Dermis microvascular lymphatic vessel endothelial cell (primary cell): ENCODE measurements at regions not wholly inside any gene's neighbourhood (a gene's known extent, or its start where the extent isn't known, plus 50 kb on each side); places are given as distances from the start of the nearest gene placed in this dataset.
"Not testable (repeated sequence)": the region's sequence is repeated elsewhere in the genome, so short reads cannot be mapped to it uniquely, and the experiment has no call there.

Experiments used
- DNase-seq, 2 donors: peaks; one replicate each; pipeline versions ENCODE4 v3.0.0 to v3.0.0-alpha.2; 2010; ENCODE audit warnings: low read depth in 2 of 2

DNA sequence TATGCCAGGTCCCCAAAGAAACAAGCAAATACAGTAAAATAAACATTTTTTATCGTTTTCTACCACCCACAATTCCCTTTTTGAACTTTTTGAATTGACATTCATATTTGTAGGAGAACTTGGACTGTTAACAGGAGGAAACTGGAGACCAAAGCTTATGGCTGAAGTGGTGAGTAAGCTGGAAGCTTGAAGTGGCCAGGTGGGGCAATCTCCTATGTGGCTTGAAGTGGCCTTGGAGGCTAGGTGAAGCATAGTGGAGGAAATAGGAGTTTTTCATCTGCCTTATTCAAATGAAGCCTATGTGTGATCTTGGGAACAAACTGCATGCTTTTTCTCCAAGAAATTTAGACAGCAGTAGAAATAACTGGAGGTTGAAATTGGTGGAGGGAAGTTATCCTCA, 962.9 kb upstream of the FANCL start:
- DNase-seq: no peak

DNA sequence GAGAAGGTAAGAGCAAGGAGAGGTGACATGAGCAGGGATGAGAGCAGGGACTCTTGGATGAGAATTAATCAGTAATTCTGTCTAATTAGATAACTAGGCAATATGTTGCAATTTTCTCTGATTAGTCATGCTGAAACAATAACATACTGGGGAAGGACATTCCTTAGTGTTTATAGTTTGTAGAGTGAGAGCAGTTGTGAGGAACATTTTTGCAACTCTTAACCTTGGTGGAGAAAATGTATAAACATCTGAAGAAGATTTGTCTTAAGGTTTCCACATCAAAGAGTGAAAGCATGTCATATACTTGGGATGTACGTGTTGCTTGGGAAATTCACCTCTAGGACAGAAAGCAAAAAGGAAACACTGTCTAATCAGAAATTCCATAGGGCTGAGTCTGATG, 955.4 kb upstream of the FANCL start:
- no peak for DNase-seq

DNA sequence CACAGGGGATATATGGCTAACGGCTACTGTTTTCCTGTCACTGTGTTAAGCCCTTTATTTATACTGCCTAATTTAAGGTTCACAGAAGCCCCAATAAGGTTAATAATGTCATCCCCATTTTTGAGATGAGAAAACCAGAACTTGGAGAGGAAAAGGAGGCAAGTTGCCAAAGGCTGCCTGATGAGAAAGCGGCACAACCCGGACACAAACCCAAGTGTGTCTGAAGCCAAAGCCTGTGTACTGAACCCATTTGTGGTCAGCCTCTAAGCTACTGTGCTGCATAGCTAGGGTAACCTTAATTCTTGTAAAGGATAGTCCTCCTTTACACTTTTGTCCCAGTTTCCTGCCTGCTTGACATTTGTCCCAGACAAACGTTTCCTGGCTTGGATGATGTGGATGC, 954.7 kb upstream of the FANCL start:
- no peak for DNase-seq

DNA sequence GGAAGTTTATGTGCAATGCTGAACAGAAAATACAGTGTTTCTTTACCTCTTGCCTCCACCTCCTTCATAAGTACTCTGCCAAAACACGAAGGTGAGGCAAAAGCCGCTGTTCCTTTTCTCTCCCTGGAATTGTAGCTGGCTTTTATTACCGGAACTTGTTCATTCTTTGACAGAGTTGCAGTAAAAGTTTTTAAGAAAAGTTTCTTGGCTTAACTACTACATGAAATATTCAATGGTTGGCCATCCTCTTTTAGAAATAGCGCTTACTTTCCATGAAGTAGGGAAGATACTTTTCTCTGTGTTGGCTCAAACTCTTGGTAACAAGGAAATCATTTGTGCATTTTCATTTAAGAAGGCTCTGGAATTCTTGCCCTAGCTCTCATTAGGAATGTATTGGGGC, 950.7 kb upstream of the FANCL start:
- DNase-seq: no peak

DNA sequence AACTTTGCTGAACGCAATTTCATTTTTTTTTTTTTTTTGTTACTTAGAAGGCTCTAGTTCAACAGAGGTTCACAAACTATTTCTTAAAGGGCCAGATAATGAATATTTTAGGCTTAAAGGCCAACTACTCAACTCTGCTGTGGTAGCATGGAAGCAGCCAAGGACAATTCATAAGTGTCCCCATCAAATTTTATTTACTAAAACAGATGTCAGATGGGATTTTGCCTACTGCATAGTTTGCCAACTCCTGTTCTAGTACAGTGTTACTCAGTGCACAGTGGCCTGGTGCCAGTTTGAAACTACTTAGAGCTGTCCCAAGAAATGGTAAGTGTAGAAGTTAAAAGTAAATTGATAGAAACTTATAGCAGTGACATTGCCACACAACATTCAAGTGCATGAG, 949.4 kb upstream of the FANCL start:
- DNase-seq: no peak

DNA sequence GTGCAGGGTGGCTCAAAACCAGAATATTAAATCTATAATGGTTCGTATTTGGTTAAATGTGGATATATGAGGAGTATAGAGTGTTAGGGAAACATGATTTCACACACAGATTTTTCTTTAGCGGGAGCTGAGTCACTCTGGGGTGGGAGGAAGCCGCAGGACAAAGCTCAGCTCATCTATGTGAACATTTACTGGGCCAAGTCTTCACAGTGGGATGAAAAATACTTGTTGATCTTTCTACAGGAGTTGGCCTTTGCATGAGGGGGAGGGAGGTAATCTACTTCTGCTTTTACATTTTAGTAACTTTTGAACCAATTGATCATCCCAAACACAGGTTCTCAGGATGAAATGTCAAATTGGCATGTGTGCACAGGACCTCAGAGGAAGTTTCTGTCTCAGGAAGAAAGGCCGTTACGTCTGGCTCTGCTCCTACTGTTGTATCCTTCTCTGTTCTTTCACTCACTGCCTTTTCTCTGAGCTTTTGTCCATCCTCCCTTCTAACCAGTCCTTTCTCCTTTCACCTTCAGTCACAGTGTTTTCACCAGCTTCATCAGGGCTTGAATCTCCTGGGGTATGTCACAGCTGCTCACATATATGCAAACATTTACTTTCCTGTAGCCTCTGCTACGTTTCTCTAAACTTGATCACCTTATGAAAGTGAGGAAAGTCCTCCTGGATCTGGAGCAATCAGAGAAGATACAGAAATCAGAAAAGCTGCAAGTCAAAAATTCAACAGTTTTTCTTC, 943.3 kb upstream of the FANCL start:
- no peak for DNase-seq

DNA sequence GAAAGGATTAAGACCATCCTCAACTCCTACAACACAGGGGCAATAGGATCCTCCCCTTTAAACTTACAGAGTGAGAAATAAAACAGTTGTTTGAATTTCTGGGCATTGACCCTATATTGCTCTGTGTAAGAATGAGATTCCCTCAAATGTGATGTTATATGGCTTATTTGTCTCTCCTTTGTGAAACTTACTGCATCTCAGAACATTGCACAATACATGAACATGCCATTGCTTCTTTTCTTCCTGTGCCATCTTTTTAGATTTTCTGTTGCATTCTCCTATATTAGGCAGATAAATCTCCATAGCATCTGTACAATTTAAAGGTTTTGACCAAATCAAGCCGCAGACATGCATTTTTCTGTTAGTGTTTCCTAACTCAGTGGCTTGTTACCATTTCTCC, 941.9 kb upstream of the FANCL start:
- DNase-seq: no peak

DNA sequence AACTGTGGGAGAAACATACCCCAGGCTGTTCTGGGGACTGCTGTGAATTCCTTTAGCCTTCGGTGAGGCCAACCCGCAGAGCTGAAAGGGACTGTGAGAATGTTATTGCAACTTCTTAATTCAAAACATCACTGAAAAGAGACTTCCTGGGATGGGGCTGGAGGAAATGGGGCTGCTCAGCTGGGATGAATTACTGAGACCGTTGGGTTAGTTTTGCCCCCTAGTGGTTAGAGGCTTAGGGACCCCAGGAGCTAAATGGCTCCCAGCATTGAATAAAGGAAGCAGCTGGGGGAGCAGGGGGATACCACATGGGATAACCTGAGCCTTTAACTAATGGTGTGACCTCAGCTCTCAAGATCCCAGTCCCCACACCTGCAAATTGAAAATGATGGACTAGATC, 941.1 kb upstream of the FANCL start:
- no peak for DNase-seq

DNA sequence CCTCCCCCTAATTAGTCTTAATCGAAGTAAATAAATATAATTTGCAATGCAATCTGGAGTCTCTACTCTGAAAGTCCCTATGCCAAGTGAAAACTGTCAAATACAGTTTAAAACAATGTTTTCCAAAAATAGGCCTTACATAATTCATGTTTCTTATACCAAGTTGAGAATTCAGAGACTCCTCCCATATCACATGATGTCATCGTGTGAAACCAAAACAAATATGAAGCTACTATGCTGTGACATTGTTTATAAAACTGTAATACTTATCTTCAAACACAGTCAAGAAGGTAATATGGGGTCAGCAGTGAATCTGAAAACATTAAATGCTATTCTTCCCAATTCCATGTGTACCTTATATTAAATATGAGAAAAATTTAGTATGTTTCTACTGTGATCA, 940.2 kb upstream of the FANCL start:
- DNase-seq: no peak

DNA sequence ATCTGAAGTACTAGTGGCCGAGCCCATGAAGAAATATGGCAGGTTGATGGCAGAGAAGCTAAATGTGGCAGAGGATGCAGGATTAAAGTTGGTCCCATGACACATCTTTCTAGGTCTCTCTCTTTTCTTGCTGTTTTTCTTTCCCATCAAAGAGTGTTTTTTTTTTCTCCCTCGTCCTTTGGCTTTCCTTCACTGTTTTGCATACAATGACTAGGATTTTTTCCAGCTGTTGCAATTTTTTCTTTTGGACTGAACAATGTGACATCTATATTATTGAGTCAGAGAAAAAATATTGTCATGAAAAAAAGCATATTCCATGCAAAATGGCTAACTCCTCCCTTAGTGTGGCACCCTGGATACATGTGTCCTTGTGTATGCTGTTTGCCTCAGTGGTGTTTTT, 939.5 kb upstream of the FANCL start:
- DNase-seq: no peak

DNA sequence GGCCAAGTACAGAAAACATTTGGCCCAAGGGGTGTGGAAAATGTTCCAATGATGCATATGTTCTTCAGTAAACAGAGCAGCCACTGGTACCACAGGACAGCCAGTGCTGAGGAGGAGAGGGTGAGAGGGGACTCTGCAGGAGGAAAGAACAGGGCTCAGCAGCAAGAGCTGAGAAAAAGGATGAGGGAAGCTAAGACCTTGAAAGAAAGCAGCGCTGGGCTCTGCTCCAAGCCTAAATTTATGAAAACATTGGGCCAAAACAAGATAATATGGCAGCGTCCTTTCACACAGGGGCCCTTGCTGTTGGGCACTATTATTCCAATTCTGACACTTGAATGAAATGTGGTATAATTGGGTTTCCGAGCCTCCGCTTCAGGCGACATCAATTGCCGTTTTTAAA, 939.0 kb upstream of the FANCL start:
- DNase-seq: no peak

DNA sequence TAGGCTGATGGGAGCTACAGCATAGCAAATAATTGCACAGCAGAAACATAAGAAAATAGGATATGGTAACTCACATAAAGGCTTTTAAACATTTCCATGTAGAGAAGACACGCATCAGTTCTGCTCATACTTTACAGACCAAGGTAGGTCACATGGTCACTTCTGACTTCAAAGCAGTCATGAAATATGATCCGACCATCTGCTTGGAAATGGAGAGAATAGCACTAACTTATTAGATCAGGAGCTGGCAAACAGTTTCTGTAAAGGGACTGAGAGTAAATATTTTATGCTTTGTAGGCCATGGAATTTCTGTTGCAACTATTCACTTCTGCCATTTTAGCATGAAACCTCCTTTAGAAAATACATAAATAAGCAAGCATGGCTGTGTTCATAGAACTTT, 936.6 kb upstream of the FANCL start:
- no peak for DNase-seq

DNA sequence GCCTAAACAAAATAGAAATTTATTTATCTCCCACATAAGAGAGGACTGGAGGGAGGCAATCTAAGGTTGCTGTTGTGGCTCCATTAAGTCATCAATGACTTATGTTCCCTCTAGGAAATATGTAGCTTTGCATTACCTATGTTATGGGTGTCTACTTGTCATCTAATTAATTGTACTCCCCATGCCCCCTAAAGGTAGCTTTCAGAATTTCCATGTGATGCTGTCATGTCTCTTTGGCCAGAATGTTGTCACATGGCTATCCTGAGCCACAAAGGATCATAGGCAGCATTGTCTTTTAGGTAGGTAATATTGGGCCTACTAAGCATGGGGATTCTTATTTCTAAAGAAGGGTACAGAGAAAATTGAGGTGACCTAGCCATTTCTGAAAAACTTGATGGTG, 935.6 kb upstream of the FANCL start:
- no peak for DNase-seq

DNA sequence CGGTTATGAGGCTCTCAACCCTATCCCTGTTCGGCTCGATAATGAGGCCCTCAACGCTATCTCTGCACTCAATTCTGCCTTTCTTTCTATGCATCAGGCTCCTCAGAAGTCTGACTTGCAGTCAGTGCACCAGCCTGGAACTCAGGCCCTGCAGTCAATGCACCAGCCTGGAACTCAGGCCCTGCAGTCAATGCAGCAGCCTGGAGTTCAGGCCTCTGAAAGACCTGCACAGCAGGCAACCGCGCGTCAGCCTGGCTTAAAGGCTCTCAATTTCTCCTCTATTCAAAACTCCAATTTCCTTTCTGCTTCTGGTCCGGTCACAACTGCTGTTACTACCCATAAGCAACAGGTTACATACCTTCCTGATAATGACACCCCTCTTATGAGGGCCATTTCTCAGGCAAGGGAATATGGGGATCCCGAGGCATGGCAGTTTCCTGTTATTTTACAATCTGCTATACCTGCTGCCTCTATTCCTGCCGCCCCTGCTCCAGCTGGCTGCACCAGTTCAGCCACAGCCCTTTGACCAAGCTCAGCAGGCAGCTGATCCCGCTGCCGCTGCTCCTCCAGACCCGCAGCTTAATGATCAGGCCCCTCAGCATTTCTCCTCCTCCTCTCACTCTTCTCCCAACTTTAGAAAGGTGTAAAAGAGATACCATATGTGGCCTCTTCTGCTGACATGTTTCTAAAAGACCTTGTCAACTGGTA, 933.6 kb upstream of the FANCL start:
- DNase-seq: no peak

DNA sequence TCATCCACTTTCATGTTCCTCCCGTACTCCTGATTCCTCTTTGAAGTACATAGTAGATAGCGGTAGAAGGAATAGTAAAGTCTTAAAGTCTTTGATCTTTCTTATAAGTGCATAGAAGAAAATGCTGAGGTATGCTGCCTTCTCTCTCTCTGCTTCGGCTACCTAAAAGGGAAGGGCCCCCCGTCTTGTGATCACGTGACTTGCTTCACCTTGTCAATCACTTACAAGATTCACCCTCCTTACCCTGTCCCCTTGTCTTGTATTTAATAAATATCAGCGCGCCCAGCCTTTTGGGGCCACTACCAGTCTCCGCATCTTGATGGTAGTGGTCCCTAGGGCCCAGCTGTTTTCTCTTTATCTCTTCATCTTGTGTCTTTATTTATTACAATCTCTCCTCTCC, 932.2 kb upstream of the FANCL start:
- no peak for DNase-seq

DNA sequence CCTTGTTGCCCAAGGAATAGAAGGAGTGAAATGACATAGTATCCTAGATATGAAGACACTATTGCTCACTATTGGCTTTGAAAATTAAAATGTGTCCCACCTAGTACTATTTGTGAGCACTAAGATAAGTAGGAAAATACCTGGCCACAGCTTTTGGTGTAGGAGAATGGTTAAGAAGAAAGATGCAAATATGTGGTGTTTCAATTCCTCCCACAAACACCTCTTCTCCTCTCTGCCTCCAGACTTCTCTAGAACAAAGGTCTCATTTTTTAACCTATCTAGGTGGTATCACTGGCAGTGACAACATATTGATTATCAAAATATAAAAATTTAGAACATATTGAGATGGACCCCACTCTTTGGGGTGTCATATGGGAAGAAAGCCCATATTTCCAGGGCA, 929.9 kb upstream of the FANCL start:
- DNase-seq: no peak

DNA sequence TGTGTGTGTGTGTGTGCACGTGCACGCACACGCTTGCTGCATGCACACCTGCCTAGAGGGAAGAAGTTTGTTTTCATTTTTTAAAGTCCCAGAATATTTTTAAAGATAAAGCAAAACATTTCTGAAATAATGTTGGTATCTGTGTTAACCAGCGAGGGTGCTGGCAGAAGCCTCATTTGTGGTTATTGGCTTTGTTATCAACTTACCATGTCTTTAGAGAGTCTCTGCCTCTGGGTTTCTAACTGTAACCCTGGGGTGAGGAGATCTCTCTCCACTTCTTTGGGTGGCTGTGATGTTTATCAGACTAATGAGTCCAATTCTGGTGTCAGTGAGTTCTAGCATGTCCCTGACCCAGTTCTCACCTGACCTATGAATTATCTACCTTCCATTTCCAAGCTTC, 927.6 kb upstream of the FANCL start:
- no peak for DNase-seq

DNA sequence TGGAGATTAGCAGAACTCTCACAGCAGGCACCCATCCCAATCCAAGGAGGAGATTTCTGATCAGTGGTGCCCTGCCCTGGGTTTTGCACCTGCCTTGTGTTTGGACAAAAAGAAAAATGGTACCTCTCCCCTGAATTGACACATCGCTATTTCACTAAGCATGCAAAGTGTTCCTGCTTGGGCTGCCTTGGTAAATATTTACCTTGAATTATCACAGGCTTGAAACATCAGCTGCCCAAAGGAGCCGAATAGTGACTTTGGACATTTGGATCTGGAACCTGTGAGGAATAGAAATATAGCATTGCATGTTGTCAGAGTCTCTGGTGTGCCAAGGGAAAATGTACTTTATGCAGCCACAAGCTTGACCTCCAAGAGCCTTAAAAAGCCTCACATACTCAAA, 926.4 kb upstream of the FANCL start:
- no peak for DNase-seq

DNA sequence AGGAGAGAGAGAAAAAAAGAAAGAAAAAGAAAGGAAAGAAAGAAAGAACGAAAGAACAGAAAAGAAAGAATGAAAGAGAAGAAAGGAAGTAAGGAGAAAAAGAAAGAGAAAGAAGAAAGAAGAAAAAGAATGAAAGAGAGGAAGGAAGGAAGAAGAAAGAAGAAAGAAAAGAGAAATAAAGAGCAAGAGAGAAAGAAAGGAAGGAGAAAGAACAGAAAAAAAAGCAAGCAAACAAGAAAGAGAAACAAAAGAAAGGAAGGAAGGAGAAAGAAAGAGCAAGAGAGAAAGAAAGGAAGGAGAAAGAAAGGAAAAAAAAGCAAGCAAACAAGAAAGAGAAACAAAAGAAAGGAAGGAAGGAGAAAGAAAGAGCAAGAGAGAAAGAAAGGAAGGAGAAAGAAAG, 916.8 kb upstream of the FANCL start:
- DNase-seq: not testable (repeated sequence)

DNA sequence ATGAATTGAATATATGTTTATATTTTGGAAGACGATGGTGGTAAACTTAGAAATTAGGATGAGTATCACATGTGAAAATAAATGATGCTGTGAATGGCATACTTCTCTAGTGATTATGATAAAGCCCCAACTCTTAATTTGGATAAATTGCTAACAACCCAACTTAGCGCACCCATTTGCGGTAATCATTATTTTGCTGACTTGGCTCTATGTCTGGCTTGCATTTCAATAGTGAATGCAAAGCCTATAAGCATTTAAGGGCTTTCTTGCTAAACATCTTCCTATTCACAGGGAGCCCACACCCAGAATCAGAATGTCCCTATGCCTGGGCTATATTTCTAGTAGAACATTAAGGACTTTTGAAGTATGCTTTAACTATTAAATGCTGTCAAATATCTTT, 910.7 kb upstream of the FANCL start:
- no peak for DNase-seq

DNA sequence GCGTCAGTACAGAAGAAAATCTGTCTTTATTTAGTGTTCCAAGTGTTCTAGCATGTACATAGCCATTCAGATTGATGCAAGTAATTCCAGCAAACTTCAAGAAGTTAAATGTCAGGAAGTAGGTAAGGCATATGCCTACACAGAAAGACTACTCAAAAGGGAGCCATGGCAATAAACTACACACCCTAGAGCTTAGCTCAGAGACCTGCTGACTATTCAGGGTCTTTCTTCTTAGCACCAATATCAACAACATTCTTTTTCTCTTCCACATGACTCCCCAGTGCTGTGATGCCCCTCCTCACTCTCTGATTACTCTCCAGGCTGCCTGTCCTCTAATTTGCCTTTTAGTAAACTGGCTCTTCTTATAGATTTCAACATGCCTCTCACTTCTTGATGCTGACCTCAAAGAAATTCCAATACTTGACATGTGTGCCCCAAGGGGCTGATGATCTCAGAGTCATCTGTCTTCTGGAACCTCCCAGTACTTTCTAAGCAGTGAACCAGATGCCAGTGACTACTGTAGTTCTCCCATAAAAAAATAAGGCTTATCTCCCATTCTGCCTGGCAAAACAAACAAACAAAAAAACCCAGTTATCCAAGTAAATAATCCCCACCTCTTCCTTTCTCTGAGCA, 909.2 kb upstream of the FANCL start:
- no peak for DNase-seq

DNA sequence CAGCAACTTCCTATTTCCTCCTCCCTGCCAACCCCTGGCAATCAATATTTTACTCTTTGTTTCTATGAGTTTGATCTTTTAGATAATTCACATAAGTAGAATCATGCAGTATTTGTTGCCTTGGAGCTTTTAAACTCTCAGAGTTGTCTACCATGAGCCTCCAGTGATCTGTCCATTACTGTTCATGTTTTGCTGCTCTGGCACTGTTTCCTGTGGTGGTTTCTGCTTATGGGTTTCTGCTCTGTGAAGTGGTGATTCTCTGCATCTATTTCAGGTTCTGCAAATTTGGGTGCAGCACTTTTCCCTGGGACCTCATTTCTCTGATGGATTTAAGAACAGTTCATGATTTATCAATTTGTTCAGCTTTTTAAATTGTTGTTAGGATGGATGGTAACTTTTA, 908.1 kb upstream of the FANCL start:
- DNase-seq: no peak

DNA sequence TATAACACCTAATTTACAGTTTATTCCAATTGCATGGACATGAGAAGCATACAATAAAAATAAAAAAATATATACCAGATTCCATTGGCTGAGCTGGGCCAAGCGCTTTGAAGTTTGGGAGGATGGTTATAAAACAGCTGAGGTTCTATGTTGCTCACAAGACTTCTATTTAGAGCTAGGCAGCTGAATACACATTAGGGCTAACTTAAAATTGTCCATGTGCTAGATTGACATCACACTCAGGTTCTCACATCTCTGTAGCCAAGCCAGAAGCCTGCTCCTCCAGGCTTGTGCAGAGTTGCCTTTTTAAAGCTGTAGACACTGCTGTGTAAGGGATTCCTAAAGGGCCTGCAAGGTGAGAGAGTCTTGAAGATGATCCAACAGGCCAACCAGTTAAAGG, 871.1 kb upstream of the FANCL start:
- no peak for DNase-seq
